RWPE2 (cell line): ENCODE measurements at regions not wholly inside any gene's neighbourhood (a gene's known extent, or its start where the extent isn't known, plus 50 kb on each side); places are given as distances from the start of the nearest gene placed in this dataset.

Source experiments
- ATAC-seq: fragments of 200-7000 bp; cut with Tn5 transposase; 3 replicates; pipeline ENCODE4 v1.9.1; 2021; ENCODE audit warnings: low read depth
- DNase-seq: peaks from one replicate; pipeline ENCODE4 v3.0.0-alpha.2; 2020; ENCODE audit warnings: low spot score
- H3K27ac ChIP-seq: fragments of 450-650 bp; 2 replicates; pipeline ENCODE4 v1.5.1; 2017; ENCODE audit warnings: mild to moderate bottlenecking; ENCODE audit not compliant: poor library complexity, severe bottlenecking
- H3K27me3 ChIP-seq: fragments of 250-450 bp; sonication (Bioruptor Pico); 2 replicates; pipeline ENCODE4 v1.5.1; 2021; ENCODE audit warnings: mild to moderate bottlenecking, moderate library complexity; ENCODE audit not compliant: insufficient read depth, poor library complexity, severe bottlenecking
- H3K36me3 ChIP-seq: fragments of 250-450 bp; sonication (Bioruptor Pico); 2 replicates; pipeline ENCODE4 v1.5.1; 2020; ENCODE audit warnings: low read depth, mild to moderate bottlenecking, moderate library complexity
- H3K4me1 ChIP-seq: fragments of 250-450 bp; sonication (Bioruptor Pico); 2 replicates; pipeline ENCODE4 v1.5.1; 2021; ENCODE audit warnings: mild to moderate bottlenecking, moderate library complexity; ENCODE audit not compliant: insufficient read depth, poor library complexity, severe bottlenecking
- H3K4me3 ChIP-seq: fragments of 250-450 bp; sonication (Bioruptor Pico); 2 replicates; pipeline ENCODE4 v1.5.1; 2021; ENCODE audit warnings: mild to moderate bottlenecking, moderate library complexity; ENCODE audit not compliant: severe bottlenecking
- H3K9me3 ChIP-seq: fragments of 250-450 bp; sonication (Bioruptor Pico); 2 replicates; pipeline ENCODE4 v1.5.1; 2021; ENCODE audit warnings: mild to moderate bottlenecking, moderate library complexity; ENCODE audit not compliant: severe bottlenecking
- CTCF ChIP-seq: fragments of 450-650 bp; IDR thresholded peaks from one replicate; pipeline ENCODE4 v1.5.1; 2017; ENCODE audit warnings: mild to moderate bottlenecking, moderate library complexity; ENCODE audit not compliant: poor library complexity, severe bottlenecking

GRCh38 chr4:155599596-155599995 is 67.1 kb upstream of the GUCY1A1 start:
- Histone ChIP-seq H3K9me3 (no peaks in the 10 kb centered on the region), H3K27ac (no peak overlapping the region), H3K4me3 (no peak overlapping the region), H3K36me3 (no peaks in the 10 kb centered on the region), H3K27me3 (no peaks in the 10 kb centered on the region), H3K4me1 (peaks cover 1% of the 10 kb centered on the region)
- no peak for TF ChIP-seq CTCF
- DNase-seq: no peak
- no peak for ATAC-seq

GRCh38 chr4:155599085-155599484 is 67.6 kb upstream of the GUCY1A1 start:
- H3K27ac ChIP-seq: no peak overlapping the region
- H3K36me3 ChIP-seq: no peaks in the 10 kb centered on the region
- no peaks in the 10 kb centered on the region for H3K27me3 ChIP-seq
- no peaks in the 10 kb centered on the region for H3K9me3 ChIP-seq
- H3K4me3 ChIP-seq: no peak overlapping the region
- TF ChIP-seq CTCF: no peak
- DNase-seq (no peak), ATAC-seq (no peak)
- no peaks in the 10 kb centered on the region for H3K4me1 ChIP-seq

- DNase-seq: no peak
- Histone ChIP-seq H3K9me3 (no peaks in the 10 kb centered on the region), H3K4me1 (no peaks in the 10 kb centered on the region), H3K27ac (no peak overlapping the region), H3K27me3 (no peaks in the 10 kb centered on the region), H3K36me3 (no peaks in the 10 kb centered on the region), H3K4me3 (no peak overlapping the region)
- ATAC-seq: no peak
- TF ChIP-seq CTCF: no peak
Observed at GRCh38 chr4:155597933-155598451, 68.7 kb upstream of the GUCY1A1 start.

- DNase-seq (no peak), ATAC-seq (no peak)
- H3K4me3 ChIP-seq: no peak overlapping the region
- H3K27ac ChIP-seq: no peak overlapping the region
- no peak for TF ChIP-seq CTCF
- H3K9me3 ChIP-seq: no peaks in the 10 kb centered on the region
- H3K27me3 ChIP-seq: no peaks in the 10 kb centered on the region
- no peaks in the 10 kb centered on the region for H3K4me1 ChIP-seq
- H3K36me3 ChIP-seq: no peaks in the 10 kb centered on the region
Observed at GRCh38 chr4:155597281-155597680, 69.4 kb upstream of the GUCY1A1 start.

GRCh38 chr4:155593793-155594192 is 72.9 kb upstream of the GUCY1A1 start:
- TF ChIP-seq CTCF: no peak
- no peak overlapping the region for H3K4me3 ChIP-seq
- no peaks in the 10 kb centered on the region for H3K36me3 ChIP-seq
- H3K9me3 ChIP-seq: no peaks in the 10 kb centered on the region
- H3K27me3 ChIP-seq: no peaks in the 10 kb centered on the region
- no peaks in the 10 kb centered on the region for H3K4me1 ChIP-seq
- ATAC-seq (no peak), DNase-seq (no peak)
- no peak overlapping the region for H3K27ac ChIP-seq
